Suppressor macrophage (primary cell): ENCODE measurements at regions not wholly inside any gene's neighbourhood (a gene's known extent, or its start where the extent isn't known, plus 50 kb on each side); places are given as distances from the start of the nearest gene placed in this dataset.

ENCODE experiments used
- DNase-seq, 4 experiments: peaks; one replicate each; pipeline ENCODE4 v3.0.0-alpha.2; 2020 to 2022

- DNase-seq = no peak
Observed at GRCh38 chr4:74878323-74878722, 54.6 kb upstream of the PARM1 start.

DNA sequence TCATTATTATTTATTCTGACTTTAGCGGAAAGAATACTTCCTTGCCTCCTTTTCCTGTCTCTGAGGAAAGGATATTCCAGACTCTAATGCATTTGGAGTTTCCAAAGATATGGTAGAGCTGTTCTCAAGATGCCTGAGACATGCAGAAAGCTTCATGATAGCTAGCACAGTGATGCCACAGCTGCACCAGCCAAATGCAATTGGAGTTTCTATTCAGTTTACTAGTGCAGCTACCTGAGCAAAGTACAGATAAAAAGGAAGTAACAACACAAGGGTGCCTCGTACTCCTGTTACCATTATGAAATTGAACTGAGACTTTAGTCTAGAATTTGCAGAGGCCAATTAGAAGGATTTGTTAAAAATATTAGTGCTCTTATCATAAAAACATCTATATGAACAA lies 57.5 kb upstream of the PARM1 start:
- DNase-seq = no peak

- DNase-seq = peak; percentile 45 to 93 (median 73)
Observed at GRCh38 chr4:74874753-74875367, 58.1 kb upstream of the PARM1 start.

DNA sequence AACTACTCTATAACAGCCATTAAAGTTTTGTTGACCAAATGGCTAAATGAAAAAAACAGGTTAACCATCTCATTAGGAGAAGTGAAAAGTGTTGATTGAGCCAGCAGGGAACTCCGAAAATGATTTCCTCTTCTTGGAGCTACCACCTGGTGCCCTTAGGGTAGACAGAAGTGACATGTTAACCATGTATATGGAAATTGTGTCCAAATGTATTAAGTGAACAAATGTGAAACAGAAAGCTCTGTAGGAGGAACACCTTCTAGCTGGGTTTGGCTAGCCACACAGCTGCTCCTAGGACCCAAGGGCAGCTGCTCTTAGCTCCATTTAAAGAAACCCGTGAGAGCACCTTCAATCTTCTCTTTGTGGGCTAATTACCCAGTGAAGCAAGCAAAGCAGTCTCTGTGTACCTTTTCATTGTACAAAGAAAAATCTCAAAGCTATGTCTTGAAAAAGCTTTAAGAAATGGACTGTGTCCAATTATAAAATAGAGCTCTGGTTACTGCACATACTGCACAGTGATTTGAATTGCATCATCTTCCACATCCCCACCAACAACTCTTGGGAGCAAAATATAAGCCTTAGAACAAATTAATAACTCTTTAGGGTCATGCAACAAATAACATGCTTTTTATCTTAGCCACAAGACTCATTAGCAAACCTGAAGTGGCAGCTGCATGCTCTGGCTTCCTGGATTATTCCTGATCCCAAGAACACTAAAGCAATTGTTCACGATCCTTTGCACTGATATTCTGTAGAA lies 59.2 kb upstream of the PARM1 start:
- DNase-seq = no peak

DNA sequence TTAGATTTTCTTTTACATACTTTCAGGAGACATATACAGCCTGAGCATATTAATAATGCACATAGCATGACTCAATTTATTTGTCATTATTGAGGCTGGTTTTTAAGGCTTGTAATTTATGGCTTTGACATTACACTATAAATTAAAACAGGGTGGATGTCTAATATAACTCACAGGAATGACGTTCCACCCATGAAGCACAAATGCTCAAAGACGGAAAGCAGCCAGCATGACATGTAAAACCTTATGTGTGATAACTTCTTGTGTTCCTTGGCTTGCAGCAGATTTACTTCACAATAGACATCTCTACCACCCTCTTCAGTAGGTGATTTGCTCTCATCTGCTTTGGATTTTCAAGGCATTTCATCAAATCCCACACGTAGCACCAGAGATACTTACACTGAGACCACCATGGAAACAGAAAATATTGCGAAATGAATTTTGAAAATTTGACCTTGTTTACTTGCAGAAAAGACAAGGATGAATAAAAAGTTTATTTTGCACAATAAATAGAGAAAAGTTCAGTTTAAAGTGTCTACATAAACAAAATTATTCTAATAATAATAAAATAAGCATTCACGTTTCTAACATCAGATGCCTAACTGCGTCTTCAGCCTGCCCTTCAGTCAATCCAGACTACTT lies 64.7 kb upstream of the BTC start:
- no peak for DNase-seq

DNA sequence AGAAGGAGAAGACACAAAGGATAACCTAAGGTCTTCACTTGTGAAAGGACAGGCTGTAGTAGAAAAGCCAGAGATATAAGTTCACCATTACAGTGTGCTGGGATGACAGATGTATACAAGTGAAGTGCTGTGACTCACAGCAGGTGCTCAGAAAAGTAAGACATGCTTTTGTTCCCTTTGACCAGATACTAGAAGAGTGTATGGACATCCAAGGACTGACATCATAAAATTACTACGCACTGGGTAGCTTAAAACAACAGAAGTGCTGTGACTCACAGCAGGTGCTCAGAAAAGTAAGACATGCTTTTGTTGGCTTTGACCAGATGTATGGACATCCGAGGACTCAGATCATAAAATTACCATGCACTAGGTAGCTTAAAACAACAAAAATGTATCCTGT lies 61.6 kb upstream of the BTC start:
- no peak for DNase-seq

DNA sequence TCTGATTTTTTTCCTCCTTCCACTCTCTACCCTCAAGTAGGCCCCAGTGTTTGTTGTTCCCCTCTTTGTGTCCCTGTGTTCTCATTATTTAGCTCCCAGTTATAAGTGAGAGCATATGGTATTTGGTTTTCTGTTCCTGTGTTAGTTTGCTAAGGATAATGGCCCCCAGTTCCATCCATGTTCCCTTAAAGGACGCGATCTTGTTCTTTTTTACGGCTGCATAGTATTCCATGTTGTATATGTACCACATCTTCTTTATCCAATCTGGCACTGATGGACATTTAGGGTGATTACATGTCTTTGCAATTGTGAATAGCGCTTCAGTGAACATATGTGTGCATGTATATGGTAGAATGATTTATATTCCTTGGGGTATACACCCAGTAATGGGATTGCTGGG lies 54.5 kb upstream of the BTC start:
- DNase-seq = no peak

DNA sequence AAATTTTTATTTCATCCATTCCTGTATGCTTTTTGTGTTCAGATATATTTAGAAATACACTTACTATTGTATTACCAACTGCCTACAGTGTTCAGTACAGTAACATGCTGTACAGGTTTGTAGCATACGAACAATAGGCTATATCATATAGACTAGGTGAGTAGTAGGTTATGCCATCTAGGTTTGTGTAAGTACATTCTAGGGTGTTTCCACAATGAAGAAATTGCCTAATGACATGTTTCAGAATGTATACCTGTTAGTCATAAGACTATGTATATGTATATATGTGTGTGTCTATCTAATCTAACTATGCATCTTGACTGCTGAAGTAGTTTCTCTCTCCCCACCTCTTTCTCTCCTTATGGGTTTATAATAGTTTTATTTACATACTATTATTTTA lies 51.5 kb upstream of the BTC start:
- no peak for DNase-seq
